ENCODE measurements at regions not wholly inside any gene's neighbourhood (a gene's known extent, or its start where the extent isn't known, plus 50 kb on each side); places are given as distances from the start of the nearest gene placed in this dataset.

- TF ChIP-seq POLR2A (IDR thresholded peaks at IDR 0.05; ENCODE audit: low read length) (no peak), CTCF (IDR thresholded peaks at IDR 0.05) (no peak), FOSL2 (IDR thresholded peaks at IDR 0.05) (no peak), FOSL2 (CRISPR knock-in tag; IDR thresholded peaks at IDR 0.05) (no peak), EP300 (IDR thresholded peaks at IDR 0.05) (no peak)
These were observed 1215.9 kb downstream of the CDH8 start for GRCh38 chr16:60820361-60820760.
